DMS53 treated with DMSO at 0.1 percent for 48 hours (cell line): ENCODE measurements at regions not wholly inside any gene's neighbourhood (a gene's known extent, or its start where the extent isn't known, plus 50 kb on each side); places are given as distances from the start of the nearest gene placed in this dataset.

Source experiments
- DNase-seq: peaks from one replicate; lab custom pipeline; 2025; ENCODE audit not compliant: unreplicated experiment; lab: John Stamatoyannopoulos, UW

- DNase-seq: no peak
Measured at GRCh38 chr3:163126115-163126514, 1629.5 kb downstream of the OTOL1 start.
